H1 (cell line): ENCODE measurements at regions not wholly inside any gene's neighbourhood (a gene's known extent, or its start where the extent isn't known, plus 50 kb on each side); places are given as distances from the start of the nearest gene placed in this dataset.
A peak's percentile ranks its signal among the peaks of the same experiment; 100 is the strongest.

Experiments used
- CTCF ChIA-PET: fragments of 300-600 bp; sonication (Branson Sonifier 250); formaldehyde crosslinking; loops from one replicate; lab custom pipeline; 2021; ENCODE audit not compliant: partially characterized antibody; lab: Charles Lee
- POLR2A ChIA-PET: fragments of 300-600 bp; sonication (Branson Sonifier 250); formaldehyde crosslinking; loops from one replicate; lab custom pipeline; 2021; ENCODE audit warnings: inconsistent platforms; ENCODE audit not compliant: partially characterized antibody; lab: Charles Lee
- DNase-seq, 2 experiments: peaks; one replicate each; pipeline versions ENCODE4 v3.0.0 to v3.0.0-alpha.2; 2010 to 2022; ENCODE audit warnings: low spot score in 2 of 2, low read depth in 1 of 2, mixed read lengths in 1 of 2
- FAIRE-seq: peaks from 2 replicates; lab custom pipeline; 2011; peaks lifted over from hg19 to GRCh38; lab: Jason Lieb, UNC
- H2AFZ ChIP-seq: 2 replicates; pipeline ENCODE4 v1.8.1; 2012; ENCODE audit warnings: low read length, inconsistent platforms
- H2AK5ac ChIP-seq: 2 replicates; pipeline ENCODE4 v1.6.1; 2013; ENCODE audit warnings: low read depth, low read length
- H2BK120ac ChIP-seq: replicated peaks from 2 replicates; pipeline ENCODE3; 2013; ENCODE audit warnings: low read depth, low read length, inconsistent platforms
- H2BK12ac ChIP-seq: 2 replicates; pipeline ENCODE4 v1.6.1; 2013; ENCODE audit warnings: low read depth, low read length
- H2BK15ac ChIP-seq: 2 replicates; pipeline ENCODE4 v1.6.1; 2013; ENCODE audit warnings: low read length
- H2BK20ac ChIP-seq: 2 replicates; pipeline ENCODE4 v1.6.1; 2013; ENCODE audit warnings: low read length
- H2BK5ac ChIP-seq: 2 replicates; pipeline ENCODE4 v1.6.1; 2013; ENCODE audit warnings: low read depth, low read length
- H3K14ac ChIP-seq: 2 replicates; pipeline ENCODE4 v1.6.1; 2013; ENCODE audit warnings: inconsistent platforms; ENCODE audit not compliant: insufficient read length
- H3K18ac ChIP-seq: 2 replicates; pipeline ENCODE4 v1.6.1; 2013; ENCODE audit warnings: low read length; ENCODE audit errors: extremely low read depth
- H3K23ac ChIP-seq: 2 replicates; pipeline ENCODE4 v1.6.1; 2013; ENCODE audit warnings: inconsistent platforms; ENCODE audit not compliant: insufficient read length
- H3K23me2 ChIP-seq: 2 replicates; pipeline ENCODE4 v1.6.1; 2013; ENCODE audit warnings: low read depth, low read length
- H3K27ac ChIP-seq: 2 replicates; pipeline ENCODE4 v1.6.1; 2011; ENCODE audit warnings: low read depth, low read length, inconsistent platforms
- H3K27me3 ChIP-seq, 4 experiments: replicated peaks in 1 of 4; 1 replicate in 1 of 4; 2 replicates in 3 of 4; pipeline versions ENCODE4 v1.6.1 to v1.8.1; 2011 to 2013; ENCODE audit warnings: low read length in 3 of 4, mild to moderate bottlenecking in 3 of 4, inconsistent platforms in 2 of 4, mixed read lengths in 2 of 4, moderate library complexity in 1 of 4; ENCODE audit not compliant: control insufficient read depth in 3 of 4, insufficient read depth in 3 of 4; ENCODE audit errors: extremely low read depth in 1 of 4
- H3K36me3 ChIP-seq, 4 experiments: 2 replicates each; pipeline versions ENCODE4 v1.6.1 to v1.8.1; 2011 to 2013; ENCODE audit warnings: mild to moderate bottlenecking in 4 of 4, low read length in 3 of 4, moderate library complexity in 2 of 4, control low read depth in 1 of 4, inconsistent platforms in 1 of 4; ENCODE audit not compliant: insufficient read depth in 4 of 4, control insufficient read depth in 2 of 4
- H3K4ac ChIP-seq: replicated peaks from 2 replicates; pipeline ENCODE3; 2013; ENCODE audit warnings: low read length, low read depth, mixed read lengths, inconsistent platforms; ENCODE audit not compliant: insufficient read length
- H3K4me1 ChIP-seq, 4 experiments: replicated peaks in 1 of 4; 1 replicate in 1 of 4; 2 replicates in 3 of 4; pipeline versions ENCODE4 v1.6.1 to v1.8.1; 2011 to 2013; ENCODE audit warnings: low read length in 3 of 4, inconsistent platforms in 2 of 4, mixed read lengths in 1 of 4; ENCODE audit not compliant: insufficient read depth in 4 of 4, control insufficient read depth in 3 of 4
- H3K4me2 ChIP-seq, 2 experiments: 2 replicates each; pipeline versions ENCODE4 v1.6.1 to v1.8.1; 2011 to 2013; ENCODE audit warnings: low read depth in 2 of 2, low read length in 2 of 2, control low read depth in 1 of 2, inconsistent platforms in 1 of 2, mild to moderate bottlenecking in 1 of 2; ENCODE audit not compliant: insufficient read depth in 1 of 2
- H3K4me3 ChIP-seq, 4 experiments: fragments of 200-600, 300-600 bp in 1 of 4; sonication (generic), shearing (Covaris generic), sonication (Bioruptor Twin) in 1 of 4; 2 replicates each; pipeline versions ENCODE4 v1.5.1 to v1.8.1; 2011 to 2016; ENCODE audit warnings: low read length in 4 of 4, low read depth in 3 of 4, control low read depth in 2 of 4, inconsistent platforms in 2 of 4, mild to moderate bottlenecking in 2 of 4, mixed read lengths in 1 of 4, moderate library complexity in 1 of 4; ENCODE audit not compliant: insufficient read depth in 2 of 4; ENCODE audit errors: extremely low read depth in 1 of 4
- H3K56ac ChIP-seq: replicated peaks from 2 replicates; pipeline ENCODE3; 2013; ENCODE audit warnings: low read depth, mild to moderate bottlenecking, mixed read lengths, low read length, inconsistent platforms; ENCODE audit not compliant: insufficient read length
- H3K79me1 ChIP-seq: 2 replicates; pipeline ENCODE4 v1.6.1; 2013; ENCODE audit warnings: low read depth, low read length, control low read depth
- H3K79me2 ChIP-seq, 2 experiments: 2 replicates each; pipeline versions ENCODE4 v1.6.1 to v1.8.1; 2012 to 2013; ENCODE audit warnings: low read length in 2 of 2, mild to moderate bottlenecking in 2 of 2, inconsistent platforms in 1 of 2; ENCODE audit not compliant: insufficient read depth in 2 of 2, control insufficient read depth in 1 of 2
- H3K9ac ChIP-seq, 4 experiments: replicated peaks in 1 of 4; 1 replicate in 1 of 4; 2 replicates in 3 of 4; pipeline versions ENCODE4 v1.6.1 to v1.8.1; 2011 to 2013; ENCODE audit warnings: low read depth in 3 of 4, low read length in 3 of 4, control low read depth in 2 of 4, mild to moderate bottlenecking in 2 of 4, moderate library complexity in 2 of 4, inconsistent platforms in 1 of 4; ENCODE audit errors: extremely low read depth in 1 of 4
- H3K9me3 ChIP-seq, 2 experiments: 2 replicates each; pipeline versions ENCODE4 v1.6.1 to v1.8.1; 2012 to 2013; ENCODE audit warnings: mild to moderate bottlenecking in 2 of 2, moderate library complexity in 2 of 2, control low read depth in 1 of 2, inconsistent platforms in 1 of 2, low read depth in 1 of 2, low read length in 1 of 2, mixed read lengths in 1 of 2; ENCODE audit not compliant: insufficient read depth in 2 of 2
- H4K20me1 ChIP-seq, 2 experiments: replicated peaks in 1 of 2; 2 replicates each; pipeline versions ENCODE3 to v1.8.1; 2011 to 2013; ENCODE audit warnings: inconsistent platforms in 2 of 2, low read length in 2 of 2, mild to moderate bottlenecking in 1 of 2; ENCODE audit not compliant: insufficient read depth in 2 of 2, control insufficient read depth in 1 of 2
- H4K5ac ChIP-seq: 2 replicates; pipeline ENCODE4 v1.6.1; 2013; ENCODE audit warnings: low read length, low read depth, mixed read lengths, inconsistent platforms; ENCODE audit not compliant: insufficient read length
- H4K8ac ChIP-seq: 2 replicates; pipeline ENCODE4 v1.8.0; 2013; ENCODE audit warnings: mild to moderate bottlenecking, moderate library complexity, low read length, inconsistent platforms; ENCODE audit not compliant: insufficient read depth; ENCODE audit errors: extremely low read depth
- H4K91ac ChIP-seq: replicated peaks from 2 replicates; pipeline ENCODE3; 2013; ENCODE audit warnings: low read length, mixed read lengths, inconsistent platforms; ENCODE audit not compliant: insufficient read length
- ZNF274 ChIP-seq: IDR thresholded peaks from 2 replicates; pipeline ENCODE4 v1.7.0; 2012; ENCODE audit warnings: low read length, borderline replicate concordance; ENCODE audit errors: extremely low read depth
- WGBS, 2 experiments: shearing (Covaris generic) in 1 of 2; methylation state at CpG; one replicate each; pipeline versions ENCODE4 v1.1.6 to v1.1.7; 2013 to 2015; ENCODE audit warnings: low lambda C conversion rate in 2 of 2, mixed read lengths in 2 of 2, inconsistent platforms in 1 of 2, low coverage in 1 of 2, missing lambda C conversion rate in 1 of 2; ENCODE audit not compliant: insufficient replicate concordance in 2 of 2, insufficient coverage in 1 of 2, insufficient read length in 1 of 2; ENCODE audit errors: extremely low coverage in 1 of 2, missing lambda C conversion rate in 1 of 2; 5-methylcytosine and 5-hydroxymethylcytosine counted together

- Histone ChIP-seq H2AFZ (peak overlapping the region; percentile 20; the same call in 1 of the 2 replicates), H4K91ac (no peak overlapping the region), H2BK12ac (no peak overlapping the region), H3K9ac (no peak overlapping the region), H3K79me1 (no peaks in the 10 kb centered on the region)
- POLR2A ChIA-PET, result no interaction called here
- no peak for TF ChIP-seq ZNF274
- TF ChIP-seq, all 59 proteins: peak for 0
- no peak overlapping the region for H2BK20ac ChIP-seq
- FAIRE-seq, result no peak
- H2BK5ac ChIP-seq, result no peak overlapping the region
- H3K27ac ChIP-seq, result no peak overlapping the region
- no peak overlapping the region for H2AK5ac ChIP-seq
- H3K4me3 ChIP-seq, result no peak overlapping the region
- H4K5ac ChIP-seq, result no peak overlapping the region
- H3K23ac ChIP-seq, result no peak overlapping the region
- H3K4me2 ChIP-seq, result no peak overlapping the region
- H3K9me3 ChIP-seq, result no peaks in the 10 kb centered on the region
- 94% methylated on average over 1 of the region's 1 CpG; no CpG with 5 or more reads in 1 of the 2 experiments for WGBS, 2 experiments
- no peak for DNase-seq
- no peaks in the 10 kb centered on the region for H3K23me2 ChIP-seq
- H3K18ac ChIP-seq, result no peak overlapping the region
- no peaks in the 10 kb centered on the region for H3K4me1 ChIP-seq
- H4K20me1 ChIP-seq, result no peaks in the 10 kb centered on the region
- H2BK120ac ChIP-seq, result no peak overlapping the region
- H3K56ac ChIP-seq, result no peak overlapping the region
- no peaks in the 10 kb centered on the region for H3K79me2 ChIP-seq
- no peak overlapping the region for H3K14ac ChIP-seq
- H4K8ac ChIP-seq, result no peak overlapping the region
- H3K4ac ChIP-seq, result no peak overlapping the region
- no peak overlapping the region for H2BK15ac ChIP-seq
- no peaks in the 10 kb centered on the region for H3K27me3 ChIP-seq
- CTCF ChIA-PET, result interaction anchor here (1.1 kb wide), 1 partner anchor 31 kb away, joined by 3 read pairs; no protein-coding TSS in a partner anchor
- H3K36me3 ChIP-seq, result no peaks in the 10 kb centered on the region
Observed at GRCh38 chr4:132526652-132527051, 622.4 kb upstream of the PCDH10 start.
